Endothelial cell of umbilical vein (primary cell): ENCODE measurements at regions not wholly inside any gene's neighbourhood (a gene's known extent, or its start where the extent isn't known, plus 50 kb on each side); places are given as distances from the start of the nearest gene placed in this dataset.

ENCODE experiments used
- CTCF ChIP-seq, 2 donors: IDR thresholded peaks; 1 replicate in 1 of 2; 2 replicates in 1 of 2; pipeline ENCODE4 v1.5.1; 2011; ENCODE audit warnings: low read length in 2 of 2, mild to moderate bottlenecking in 2 of 2, moderate library complexity in 2 of 2, control low read depth in 1 of 2, inconsistent platforms in 1 of 2, low read depth in 1 of 2; ENCODE audit not compliant: insufficient read depth in 1 of 2; ENCODE audit errors: extremely low read depth in 1 of 2
- FOS ChIP-seq: IDR thresholded peaks from 2 replicates; pipeline ENCODE4 v1.6.1; 2011; ENCODE audit warnings: mild to moderate bottlenecking, low read length, moderate library complexity, borderline replicate concordance; ENCODE audit not compliant: insufficient read depth
- JUN ChIP-seq: IDR thresholded peaks from 2 replicates; pipeline ENCODE4 v1.6.1; 2011; ENCODE audit warnings: borderline replicate concordance, low read depth; ENCODE audit not compliant: insufficient read length, insufficient read depth
- MAX ChIP-seq: IDR thresholded peaks from 2 replicates; pipeline ENCODE4 v1.6.1; 2011; ENCODE audit not compliant: insufficient read depth, insufficient read length
- POLR2AphosphoS5 ChIP-seq: IDR thresholded peaks from 2 replicates; pipeline ENCODE4 v1.6.1; 2012; ENCODE audit warnings: low read depth, mild to moderate bottlenecking, control low read depth, low read length, moderate library complexity; ENCODE audit not compliant: insufficient read depth

- TF ChIP-seq MAX (no peak), JUN (no peak), FOS (no peak), CTCF (IDR thresholded peaks at IDR 0.05; ENCODE audit: extremely low read depth in 1 of 2, insufficient read depth in 1 of 2, low read depth in 1 of 2, low read length in 2 of 2) (no peak), POLR2AphosphoS5 (no peak)
These were observed 215.4 kb upstream of the NR4A3 start for GRCh38 chr9:99606296-99606695.
